OCI-LY7 (cell line): ENCODE measurements at regions not wholly inside any gene's neighbourhood (a gene's known extent, or its start where the extent isn't known, plus 50 kb on each side); places are given as distances from the start of the nearest gene placed in this dataset.

ENCODE experiments used
- BruUV-seq: library from RNA; stranded (reverse); fragments of 400-500 nt; replicated peaks from 2 replicates; lab custom pipeline; 2021; lab: Mats Ljungman, UMichigan
- CTCF ChIA-PET: fragments of 300-600 bp; sonication (Branson Sonifier 250); formaldehyde crosslinking; loops from one replicate; lab custom pipeline; 2022; ENCODE audit warnings: antibody characterized with exemption; ENCODE audit not compliant: unreplicated experiment; lab: Charles Lee
- POLR2A ChIA-PET: fragments of 300-600 bp; sonication (Branson Sonifier 250); formaldehyde crosslinking; loops from one replicate; lab custom pipeline; 2022; ENCODE audit warnings: antibody characterized with exemption; lab: Charles Lee
- DNase-seq: peaks from one replicate; pipeline ENCODE4 v3.0.0-alpha.2; 2015; ENCODE audit warnings: low spot score
- H2AFZ ChIP-seq: fragments of 200-600 bp; sonication (generic), shearing (Covaris generic); 2 replicates; pipeline ENCODE4 v1.6.1; 2014; ENCODE audit warnings: mild to moderate bottlenecking, antibody characterized with exemption, low read length, moderate library complexity
- H3K27ac ChIP-seq: fragments of 200-600 bp; sonication (generic); 2 replicates; pipeline ENCODE4 v1.5.1; 2014; ENCODE audit warnings: mixed run types, low read depth, mild to moderate bottlenecking, moderate library complexity, low read length, inconsistent platforms; ENCODE audit not compliant: poor library complexity, severe bottlenecking
- H3K36me3 ChIP-seq: fragments of 200-600 bp; sonication (generic); 2 replicates; pipeline ENCODE4 v1.6.1; 2014; ENCODE audit warnings: mild to moderate bottlenecking, antibody characterized with exemption, low read length, moderate library complexity, mixed read lengths; ENCODE audit not compliant: insufficient read depth
- H3K4me1 ChIP-seq: fragments of 200-600 bp; sonication (generic); 2 replicates; pipeline ENCODE4 v1.5.1; 2014; ENCODE audit warnings: mild to moderate bottlenecking, low read length; ENCODE audit not compliant: insufficient read depth, poor library complexity, severe bottlenecking
- H3K4me2 ChIP-seq: fragments of 200-600 bp; sonication (generic); 2 replicates; pipeline ENCODE4 v1.6.1; 2014; ENCODE audit warnings: mild to moderate bottlenecking, low read length
- H3K4me3 ChIP-seq: fragments of 200-600 bp; sonication (generic); 2 replicates; pipeline ENCODE4 v1.5.1; 2014; ENCODE audit warnings: mild to moderate bottlenecking, low read depth, low read length; ENCODE audit not compliant: poor library complexity, severe bottlenecking
- H3K79me2 ChIP-seq: fragments of 200-600 bp; sonication (generic); 2 replicates; pipeline ENCODE4 v1.6.1; 2016; ENCODE audit warnings: low read depth, mild to moderate bottlenecking, low read length, moderate library complexity, mixed read lengths; ENCODE audit not compliant: insufficient read depth
- H3K9me2 ChIP-seq: fragments of 200-600 bp; sonication (generic); 2 replicates; pipeline ENCODE4 v1.6.1; 2016; ENCODE audit warnings: mild to moderate bottlenecking, low read length, mixed read lengths; ENCODE audit not compliant: insufficient read depth
- H3K9me3 ChIP-seq: fragments of 200-600 bp; sonication (generic); 2 replicates; pipeline ENCODE4 v1.6.1; 2014; ENCODE audit warnings: mild to moderate bottlenecking, mixed run types, low read length, mixed read lengths
- H4K20me1 ChIP-seq: fragments of 200-600 bp; sonication (generic); 2 replicates; pipeline ENCODE4 v1.6.1; 2014; ENCODE audit warnings: mild to moderate bottlenecking, antibody characterized with exemption, low read length, moderate library complexity, mixed read lengths; ENCODE audit not compliant: insufficient read depth
- EZH2phosphoT487 ChIP-seq: fragments of 200-600 bp; sonication (generic); IDR thresholded peaks from 2 replicates; pipeline ENCODE4 v1.6.1; 2018; ENCODE audit warnings: low read depth, borderline replicate concordance, mild to moderate bottlenecking, mixed run types, antibody characterized with exemption, low read length, moderate library complexity, mixed read lengths
- intact Hi-C: fragments of 100-400 bp; cut with micrococcal nuclease; formaldehyde crosslinking; loops from one replicate; pipeline ENCODE4 v1.10.0; 2022; ENCODE audit not compliant: unreplicated experiment
- TF ChIP-seq, protein P1 (sequence below): fragments of 200-600 bp; sonication (generic); conservative IDR thresholded peaks from 2 replicates; pipeline ENCODE4 v1.5.1; 2014; ENCODE audit warnings: mild to moderate bottlenecking, antibody characterized with exemption, low read length, moderate library complexity, mixed read lengths

DNA sequence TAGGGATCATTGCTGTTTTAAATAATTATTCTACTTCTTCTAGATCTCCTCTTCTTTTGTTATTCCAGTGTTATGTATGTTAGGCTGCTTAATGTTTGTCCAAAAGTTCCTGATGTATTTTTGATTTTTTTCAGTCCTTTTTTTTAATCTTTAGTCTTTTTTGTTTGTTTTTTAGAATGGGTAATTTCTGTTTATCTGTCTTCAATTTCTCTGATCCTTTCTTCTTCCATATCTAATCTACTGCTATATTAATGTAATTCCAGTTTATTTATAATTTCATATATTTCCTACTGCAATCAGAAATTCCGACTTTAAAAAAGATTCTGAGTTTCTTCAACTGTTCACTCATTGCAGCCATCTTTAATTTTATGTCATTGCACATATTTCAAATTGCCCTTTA is 452.8 kb upstream of the POT1 start:
- Histone ChIP-seq H3K9me2 (no peaks in the 10 kb centered on the region), H4K20me1 (no peaks in the 10 kb centered on the region), H3K4me2 (no peak overlapping the region), H3K36me3 (no peaks in the 10 kb centered on the region), H3K9me3 (no peaks in the 10 kb centered on the region), H3K79me2 (no peaks in the 10 kb centered on the region), H2AFZ (no peak overlapping the region), H3K27ac (no peak overlapping the region), H3K4me3 (no peak overlapping the region), H3K4me1 (no peaks in the 10 kb centered on the region)
- no TSS peak for BruUV-seq
- ChIA-PET POLR2A (no interaction called here), CTCF (no interaction called here)
- TF ChIP-seq EZH2phosphoT487 = no peak
- TF ChIP-seq, protein P1, sequence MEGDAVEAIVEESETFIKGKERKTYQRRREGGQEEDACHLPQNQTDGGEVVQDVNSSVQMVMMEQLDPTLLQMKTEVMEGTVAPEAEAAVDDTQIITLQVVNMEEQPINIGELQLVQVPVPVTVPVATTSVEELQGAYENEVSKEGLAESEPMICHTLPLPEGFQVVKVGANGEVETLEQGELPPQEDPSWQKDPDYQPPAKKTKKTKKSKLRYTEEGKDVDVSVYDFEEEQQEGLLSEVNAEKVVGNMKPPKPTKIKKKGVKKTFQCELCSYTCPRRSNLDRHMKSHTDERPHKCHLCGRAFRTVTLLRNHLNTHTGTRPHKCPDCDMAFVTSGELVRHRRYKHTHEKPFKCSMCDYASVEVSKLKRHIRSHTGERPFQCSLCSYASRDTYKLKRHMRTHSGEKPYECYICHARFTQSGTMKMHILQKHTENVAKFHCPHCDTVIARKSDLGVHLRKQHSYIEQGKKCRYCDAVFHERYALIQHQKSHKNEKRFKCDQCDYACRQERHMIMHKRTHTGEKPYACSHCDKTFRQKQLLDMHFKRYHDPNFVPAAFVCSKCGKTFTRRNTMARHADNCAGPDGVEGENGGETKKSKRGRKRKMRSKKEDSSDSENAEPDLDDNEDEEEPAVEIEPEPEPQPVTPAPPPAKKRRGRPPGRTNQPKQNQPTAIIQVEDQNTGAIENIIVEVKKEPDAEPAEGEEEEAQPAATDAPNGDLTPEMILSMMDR = no peak
- DNase-seq = no peak
- intact Hi-C loops = no loop called here

DNA sequence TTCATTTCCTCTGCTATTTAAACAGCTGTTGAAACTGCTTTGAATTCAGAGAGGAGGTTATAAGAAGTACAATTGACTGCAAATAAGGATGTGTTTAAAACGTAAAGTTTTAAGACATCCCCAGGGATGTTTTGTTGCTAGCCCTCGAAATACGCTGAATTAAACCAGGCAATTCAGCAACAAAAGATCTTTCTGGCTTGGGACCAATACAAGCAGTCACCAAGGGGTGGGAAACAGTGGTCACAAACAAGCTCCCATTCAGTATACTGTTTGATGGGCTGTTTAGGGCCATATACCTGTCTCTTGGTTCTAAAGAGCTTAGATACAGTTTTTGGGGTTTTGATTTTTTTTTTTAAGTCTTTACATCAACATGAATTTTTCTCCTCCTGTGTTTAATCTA is 446.3 kb upstream of the POT1 start:
- H3K27ac ChIP-seq = no peak overlapping the region
- H3K4me2 ChIP-seq = no peak overlapping the region
- H2AFZ ChIP-seq = no peak overlapping the region
- no peaks in the 10 kb centered on the region for H3K4me1 ChIP-seq
- no peaks in the 10 kb centered on the region for H3K36me3 ChIP-seq
- BruUV-seq = no TSS peak
- no peak for DNase-seq
- H3K4me3 ChIP-seq = no peak overlapping the region
- intact Hi-C loops = no loop called here
- H3K9me3 ChIP-seq = no peaks in the 10 kb centered on the region
- no peaks in the 10 kb centered on the region for H3K79me2 ChIP-seq
- CTCF ChIA-PET = no interaction called here
- H3K9me2 ChIP-seq = no peaks in the 10 kb centered on the region
- H4K20me1 ChIP-seq = no peaks in the 10 kb centered on the region
- TF ChIP-seq, protein P1 = no peak
- TF ChIP-seq EZH2phosphoT487 = no peak
- POLR2A ChIA-PET = no interaction called here

DNA sequence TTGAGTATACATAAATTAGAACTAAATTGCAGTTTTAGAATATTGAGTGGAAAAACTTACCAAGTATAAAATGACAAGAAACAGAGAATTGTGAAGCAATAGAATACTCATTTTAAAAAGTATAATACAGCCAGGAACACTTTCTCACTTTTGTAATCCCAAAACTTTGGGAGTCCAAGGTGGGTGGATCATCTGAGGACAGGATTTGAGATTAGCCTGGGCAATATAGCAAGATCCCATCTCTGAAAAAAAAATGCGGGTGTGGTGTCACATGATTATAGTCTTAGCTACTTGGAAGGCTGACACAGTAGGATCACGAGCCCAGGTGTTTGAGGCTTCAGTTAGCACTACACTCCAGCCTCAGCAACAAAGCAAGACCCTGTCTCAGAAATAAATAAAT is 440.9 kb upstream of the POT1 start:
- H3K79me2 ChIP-seq = no peaks in the 10 kb centered on the region
- DNase-seq = no peak
- no peaks in the 10 kb centered on the region for H3K36me3 ChIP-seq
- H3K9me2 ChIP-seq = no peaks in the 10 kb centered on the region
- no peak overlapping the region for H3K4me3 ChIP-seq
- H3K27ac ChIP-seq = no peak overlapping the region
- CTCF ChIA-PET = no interaction called here
- H3K4me2 ChIP-seq = no peak overlapping the region
- no TSS peak for BruUV-seq
- intact Hi-C loops = no loop called here
- no peaks in the 10 kb centered on the region for H3K9me3 ChIP-seq
- POLR2A ChIA-PET = interaction anchor here (0.9 kb wide), 1 partner anchor 17 kb away, joined by 3 read pairs; no protein-coding TSS in a partner anchor
- H3K4me1 ChIP-seq = no peaks in the 10 kb centered on the region
- H4K20me1 ChIP-seq = no peaks in the 10 kb centered on the region
- no peak overlapping the region for H2AFZ ChIP-seq
- TF ChIP-seq EZH2phosphoT487 = no peak
- TF ChIP-seq, protein P1 = no peak
